ENCODE measurements at regions not wholly inside any gene's neighbourhood (a gene's known extent, or its start where the extent isn't known, plus 50 kb on each side); places are given as distances from the start of the nearest gene placed in this dataset.

- TF ChIP-seq ZBTB40 (IDR thresholded peaks at IDR 0.05; ENCODE audit: borderline replicate concordance) (no peak), KLF5 (IDR thresholded peaks at IDR 0.05; ENCODE audit: partially characterized antibody) (no peak), ZSCAN29 (IDR thresholded peaks at IDR 0.05) (no peak)
Observed at GRCh38 chr13:85191996-85192718, 607.1 kb downstream of the SLITRK6 start (continued).

- intact Hi-C loops (cut with micrococcal nuclease; ENCODE audit: unreplicated experiment) = no loop called here
- BruUV-seq (replicated peaks) = no TSS peak
Observed at GRCh38 chr13:85186356-85187045, 612.7 kb downstream of the SLITRK6 start.

More at GRCh38 chr13:85186356-85187045, 612.7 kb downstream of the SLITRK6 start:
- POLR2A ChIA-PET = no interaction called here
- Histone ChIP-seq H3K9ac (ENCODE audit: control insufficient read depth, insufficient read depth, low read length) (no peak overlapping the region), H4K20me1 (ENCODE audit: control insufficient read depth, insufficient read depth) (no peaks in the 10 kb centered on the region), H3K27ac (ENCODE audit: control insufficient read depth, insufficient read depth) (no peak overlapping the region), H3K27me3 (replicated peaks in 1 of 2; ENCODE audit: control insufficient read depth in 2 of 2, insufficient read depth in 2 of 2, low read length in 1 of 2) (no peaks in the 10 kb centered on the region), H3K4me3 (no peak overlapping the region), H2AFZ (ENCODE audit: control insufficient read depth, low read depth, low read length) (no peak overlapping the region), H3K4me2 (ENCODE audit: control insufficient read depth, insufficient read depth) (no peak overlapping the region), H3K4me1 (ENCODE audit: control insufficient read depth, insufficient read depth, low read length) (no peaks in the 10 kb centered on the region), H3K36me3 (ENCODE audit: control insufficient read depth in 2 of 2, insufficient read depth in 2 of 2, low read length in 1 of 2) (no peaks in the 10 kb centered on the region), H3K79me2 (ENCODE audit: control insufficient read depth, insufficient read depth, low read length) (no peaks in the 10 kb centered on the region), H3K9me3 (replicated peaks; ENCODE audit: control insufficient read depth, insufficient read depth, low read length) (no peaks in the 10 kb centered on the region)
- FAIRE-seq (no peak), DNase-seq (ENCODE audit: low read depth, low spot score) (no peak), ATAC-seq (no peak)
- WGBS (ENCODE audit: insufficient coverage, insufficient replicate concordance, low lambda C conversion rate, missing lambda C conversion rate) = 39% methylated on average over 2 of the region's 2 CpGs
- in situ Hi-C loops (cut with MboI) = no loop called here
- CTCF ChIA-PET = no interaction called here
- TF ChIP-seq PBX3 (IDR thresholded peaks at IDR 0.05; ENCODE audit: insufficient replicate concordance, low read depth, low read length) (no peak), JUNB (IDR thresholded peaks at IDR 0.05) (no peak), SPI1 (IDR thresholded peaks at IDR 0.05; ENCODE audit: borderline replicate concordance, insufficient read depth, low read depth, low read length) (no peak)
- SMC1A ChIA-PET (ENCODE audit: uncharacterized antibody, unreplicated experiment) = no interaction called here
- RAD21 ChIA-PET (ENCODE audit: unreplicated experiment) = no interaction called here
